ENCODE measurements at regions not wholly inside any gene's neighbourhood (a gene's known extent, or its start where the extent isn't known, plus 50 kb on each side); places are given as distances from the start of the nearest gene placed in this dataset.

- no peak for DNase-seq (ENCODE audit: low read depth)
- H3K4me3 ChIP-seq (ENCODE audit: low read depth, low read length), result no peak overlapping the region
- TF ChIP-seq CTCF (IDR thresholded peaks at IDR 0.05; ENCODE audit: low read depth, low read length, missing control alignments), result no peak
Measured at GRCh38 chr15:38090223-38090622, 155.8 kb downstream of the TMCO5A start.

- no peak for DNase-seq (ENCODE audit: low read depth)
- no peak overlapping the region for H3K4me3 ChIP-seq (ENCODE audit: low read depth, low read length)
- no peak for TF ChIP-seq CTCF (IDR thresholded peaks at IDR 0.05; ENCODE audit: low read depth, low read length, missing control alignments)
Measured at GRCh38 chr15:38090678-38091077, 156.2 kb downstream of the TMCO5A start.

GRCh38 chr15:38091078-38091645 is 156.7 kb downstream of the TMCO5A start:
- no peak for DNase-seq (ENCODE audit: low read depth)
- TF ChIP-seq CTCF (IDR thresholded peaks at IDR 0.05; ENCODE audit: low read depth, low read length, missing control alignments), result no peak
- H3K4me3 ChIP-seq (ENCODE audit: low read depth, low read length), result no peak overlapping the region

- TF ChIP-seq CTCF (IDR thresholded peaks at IDR 0.05; ENCODE audit: low read depth, low read length, missing control alignments), result no peak
- H3K4me3 ChIP-seq (ENCODE audit: low read depth, low read length), result no peak overlapping the region
- DNase-seq (ENCODE audit: low read depth), result no peak
Measured at GRCh38 chr15:38093931-38094330, 158.7 kb upstream of the SPRED1 start.

GRCh38 chr15:38102972-38103371 is 149.7 kb upstream of the SPRED1 start:
- DNase-seq (ENCODE audit: low read depth), result no peak
- H3K4me3 ChIP-seq (ENCODE audit: low read depth, low read length), result no peak overlapping the region
- TF ChIP-seq CTCF (IDR thresholded peaks at IDR 0.05; ENCODE audit: low read depth, low read length, missing control alignments), result no peak

- TF ChIP-seq CTCF (IDR thresholded peaks at IDR 0.05; ENCODE audit: low read depth, low read length, missing control alignments), result no peak
- H3K4me3 ChIP-seq (ENCODE audit: low read depth, low read length), result no peak overlapping the region
- no peak for DNase-seq (ENCODE audit: low read depth)
Measured at GRCh38 chr15:38103564-38103963, 149.1 kb upstream of the SPRED1 start.

GRCh38 chr15:38111070-38111469 is 141.6 kb upstream of the SPRED1 start:
- TF ChIP-seq CTCF (IDR thresholded peaks at IDR 0.05; ENCODE audit: low read depth, low read length, missing control alignments), result no peak
- H3K4me3 ChIP-seq (ENCODE audit: low read depth, low read length), result no peak overlapping the region
- DNase-seq (ENCODE audit: low read depth), result no peak
